ENCODE measurements at regions not wholly inside any gene's neighbourhood (a gene's known extent, or its start where the extent isn't known, plus 50 kb on each side); places are given as distances from the start of the nearest gene placed in this dataset.

DNA sequence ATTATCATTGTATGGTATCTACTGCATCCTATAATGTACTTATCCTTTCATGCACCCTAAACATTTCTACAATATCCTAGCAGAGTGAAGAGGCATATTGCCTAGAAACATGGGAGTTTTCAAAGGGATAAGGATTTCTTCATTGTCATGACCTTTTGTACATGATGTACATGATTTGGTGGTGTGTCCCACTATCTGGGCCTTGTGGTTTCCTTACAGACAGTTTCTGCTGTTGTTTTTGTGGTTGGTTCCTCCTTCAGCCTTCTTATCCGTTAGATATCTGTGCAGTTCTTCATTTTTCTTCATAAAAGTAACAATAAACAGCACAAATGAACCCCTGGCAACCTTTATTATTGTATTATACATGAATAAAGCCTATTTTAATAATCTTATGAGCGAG is 70.4 kb upstream of the BACH1 start:
- DNase-seq: peak; percentile 38

DNA sequence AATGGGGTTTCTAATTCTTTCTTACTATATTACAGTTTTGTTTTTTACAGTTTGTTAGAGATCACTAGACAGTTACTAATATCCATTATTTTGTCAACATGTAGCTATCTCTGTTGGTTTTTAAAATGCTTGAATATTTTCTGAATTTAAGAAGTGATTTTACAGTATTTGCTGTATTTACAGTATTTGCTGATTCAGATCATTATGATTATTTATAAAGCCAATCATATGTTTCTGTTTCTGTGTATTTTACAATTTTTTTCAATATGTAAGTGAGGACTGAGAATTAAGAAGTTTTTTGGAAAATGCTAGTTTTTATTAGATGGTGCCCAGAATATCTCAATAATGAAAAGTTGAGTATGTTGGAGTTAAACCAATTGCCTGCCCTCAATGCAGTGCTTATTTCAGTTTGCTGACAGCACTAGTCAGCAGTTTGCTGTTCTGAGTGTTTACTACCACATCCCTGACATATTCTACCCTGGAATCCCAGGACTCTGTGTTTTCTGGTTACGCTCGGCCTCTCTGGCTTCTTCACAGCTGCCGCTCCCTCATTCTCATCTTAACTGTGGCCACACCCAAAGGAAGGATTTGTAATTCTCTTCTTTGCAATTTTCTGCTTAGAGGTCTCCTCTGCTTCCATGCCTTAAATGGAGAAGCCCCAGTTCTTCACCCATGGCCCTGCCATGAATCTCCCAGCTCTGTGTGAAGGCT is 68.0 kb upstream of the BACH1 start:
- DNase-seq: no peak

DNA sequence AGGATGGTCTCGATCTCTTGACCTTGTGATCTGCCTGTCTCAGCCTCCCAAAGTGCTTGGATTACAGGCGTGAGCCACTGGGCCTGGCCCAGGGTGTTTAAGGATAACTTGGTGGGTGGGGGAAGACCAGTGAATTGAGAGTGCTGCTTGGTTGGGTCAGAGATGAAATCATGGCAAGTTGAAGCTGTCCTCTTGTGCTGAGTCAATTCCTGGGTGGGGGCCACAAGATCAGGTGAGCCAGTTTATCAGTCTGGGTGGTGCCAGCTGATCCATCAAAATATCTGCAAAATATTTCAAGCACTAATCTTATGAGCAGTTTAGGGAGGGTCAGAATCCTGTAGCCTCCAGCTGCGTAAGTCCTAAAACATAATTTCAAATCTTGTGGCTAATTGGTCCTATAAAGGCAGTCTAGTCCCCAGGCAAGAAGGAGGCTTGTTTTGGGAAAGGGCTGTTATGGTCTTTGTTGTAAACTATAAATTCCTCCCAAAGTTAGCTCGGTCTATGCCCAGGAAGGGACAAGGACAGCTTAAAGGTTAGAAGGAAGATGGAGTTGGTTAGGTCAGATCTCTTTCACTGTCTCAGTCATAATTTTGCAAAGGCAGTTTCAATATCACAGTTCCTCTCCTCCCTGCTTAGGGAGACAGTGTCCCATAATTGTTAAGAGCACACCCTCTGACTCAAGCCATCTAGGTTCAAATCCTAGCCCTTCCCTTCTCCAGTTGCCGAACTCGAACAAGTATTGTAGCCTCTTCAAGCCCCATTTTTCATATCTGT is 66.8 kb upstream of the BACH1 start:
- DNase-seq: no peak

DNA sequence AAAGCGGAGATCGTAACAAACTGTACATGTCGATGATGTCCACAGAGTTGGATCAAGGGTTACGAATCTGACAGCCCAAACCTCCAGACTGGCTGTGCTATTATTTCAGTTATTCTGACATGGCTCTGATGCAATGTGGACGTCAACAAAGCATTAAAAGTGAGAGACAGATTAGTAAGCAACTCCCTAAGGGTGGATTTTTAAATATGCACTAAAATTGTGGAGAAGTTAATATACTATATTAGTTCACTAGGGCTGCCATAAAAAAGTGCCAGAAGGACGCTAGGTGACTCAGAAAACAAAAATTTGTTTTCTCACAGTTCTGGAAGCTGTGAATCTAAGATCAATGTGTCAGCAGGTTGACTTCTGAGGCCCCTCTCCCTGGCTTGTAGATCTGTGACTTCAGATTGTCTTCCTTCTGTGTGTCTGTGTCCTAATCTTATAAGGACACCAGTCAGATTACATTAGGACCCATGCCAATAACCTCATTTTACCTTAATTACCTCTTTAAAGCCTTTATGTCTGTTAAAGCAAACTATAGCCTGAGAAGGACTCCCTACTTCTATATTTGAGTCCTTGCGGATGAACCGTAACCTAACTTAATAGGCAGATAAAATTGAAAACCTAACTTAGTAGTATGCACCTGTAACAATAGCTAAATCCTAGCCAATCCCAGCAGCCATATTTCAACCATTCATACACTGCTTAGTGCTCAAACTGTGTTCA is 66.0 kb upstream of the BACH1 start:
- no peak for DNase-seq

DNA sequence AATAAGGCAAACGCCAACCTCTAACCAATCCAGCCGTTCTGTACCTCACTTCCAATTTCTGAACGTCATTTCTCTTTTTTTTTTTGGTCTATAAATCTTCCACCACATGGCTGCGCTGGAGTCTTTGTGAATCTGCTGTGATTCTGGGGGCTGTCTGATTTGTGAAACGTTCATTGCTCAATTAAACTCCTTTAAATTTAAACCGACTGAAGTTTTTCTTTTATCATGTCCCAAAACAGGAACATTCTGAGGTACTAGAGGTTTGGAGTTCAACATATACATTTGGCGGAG is 65.5 kb upstream of the BACH1 start:
- DNase-seq: no peak

DNA sequence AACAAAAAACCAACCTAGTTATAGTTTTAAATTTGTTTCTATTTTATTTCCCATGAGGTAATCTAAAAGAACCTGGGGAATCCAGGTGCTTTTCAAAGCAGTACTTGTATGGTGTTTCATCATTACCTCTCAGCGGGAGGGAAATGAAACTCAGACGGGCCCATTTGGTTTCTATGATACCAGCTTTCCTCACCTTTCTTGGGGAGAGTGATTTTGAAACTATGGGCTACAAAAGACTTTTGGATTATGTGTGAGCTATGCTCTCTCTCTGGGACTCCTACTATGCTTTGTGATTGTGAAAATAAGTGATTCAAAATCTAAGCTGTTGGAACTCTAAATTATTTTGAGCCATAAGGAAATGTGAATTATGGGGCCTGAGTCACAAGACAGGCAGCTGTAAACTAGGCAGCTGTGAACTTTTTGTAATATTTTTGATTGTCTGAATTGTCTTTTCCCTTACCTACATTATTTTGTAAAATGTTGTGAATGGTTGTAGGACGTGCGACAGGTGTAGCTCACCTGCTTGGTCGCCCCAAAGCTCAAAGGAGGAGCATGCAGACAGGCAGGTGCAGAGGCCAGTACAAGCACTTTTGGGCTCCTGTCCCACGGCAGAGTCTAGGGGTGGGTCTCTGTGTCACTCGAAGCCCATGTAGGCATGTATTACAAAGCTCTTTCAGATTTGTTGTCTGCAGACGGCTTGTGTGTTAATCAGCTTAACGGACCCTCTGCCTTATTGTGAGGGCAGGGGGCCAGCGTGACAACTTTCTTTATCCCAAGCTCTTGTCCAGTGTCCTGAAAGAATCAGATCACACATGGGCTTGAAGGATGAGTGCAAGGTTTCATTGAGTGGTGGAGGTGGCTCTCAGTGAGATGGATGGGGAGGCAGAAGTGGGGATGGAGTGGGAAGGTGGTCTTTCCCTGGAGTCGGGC is 64.8 kb upstream of the BACH1 start:
- no peak for DNase-seq

DNA sequence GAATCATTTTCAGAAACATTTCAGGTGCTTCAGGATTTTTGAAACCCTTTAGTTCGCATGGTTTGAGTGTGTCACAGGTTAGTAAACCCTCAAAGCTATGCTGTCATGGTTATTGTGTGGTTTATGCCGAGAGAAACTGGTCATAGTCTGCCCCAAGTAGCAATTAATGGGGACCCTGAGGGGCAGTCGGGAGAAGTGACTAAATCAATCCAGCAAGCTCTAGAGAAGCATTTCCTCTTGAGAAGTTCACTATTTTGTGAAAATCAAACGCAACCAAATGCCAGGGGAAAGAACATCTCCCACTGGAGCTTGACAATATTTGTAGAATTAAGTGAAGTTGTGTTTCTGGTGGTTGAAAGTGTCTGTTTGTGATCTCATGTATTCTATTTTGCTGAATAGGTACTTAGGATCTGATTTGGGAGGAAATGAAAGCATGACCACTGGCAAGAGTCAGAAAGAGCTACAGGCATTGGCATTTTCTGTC is 63.0 kb upstream of the BACH1 start:
- DNase-seq: no peak

DNA sequence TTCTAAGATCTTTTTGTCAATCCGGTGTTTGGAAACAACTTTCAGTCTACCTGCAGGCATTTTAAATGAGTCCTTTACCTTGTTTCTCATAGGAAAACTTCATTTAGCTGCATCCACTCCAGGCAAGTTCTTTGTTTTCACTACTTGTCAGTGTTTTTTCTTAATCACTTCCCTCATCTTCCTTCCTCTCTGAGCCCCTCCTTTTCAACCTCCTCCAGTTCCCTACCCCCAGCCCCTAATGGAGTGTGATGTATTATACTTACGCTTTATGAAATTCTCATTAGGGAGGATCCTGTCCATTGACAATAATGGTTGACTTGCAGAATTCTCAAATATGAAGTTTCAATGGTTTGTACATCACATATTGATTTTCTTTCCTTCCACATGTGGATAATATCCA is 62.5 kb upstream of the BACH1 start:
- no peak for DNase-seq

DNA sequence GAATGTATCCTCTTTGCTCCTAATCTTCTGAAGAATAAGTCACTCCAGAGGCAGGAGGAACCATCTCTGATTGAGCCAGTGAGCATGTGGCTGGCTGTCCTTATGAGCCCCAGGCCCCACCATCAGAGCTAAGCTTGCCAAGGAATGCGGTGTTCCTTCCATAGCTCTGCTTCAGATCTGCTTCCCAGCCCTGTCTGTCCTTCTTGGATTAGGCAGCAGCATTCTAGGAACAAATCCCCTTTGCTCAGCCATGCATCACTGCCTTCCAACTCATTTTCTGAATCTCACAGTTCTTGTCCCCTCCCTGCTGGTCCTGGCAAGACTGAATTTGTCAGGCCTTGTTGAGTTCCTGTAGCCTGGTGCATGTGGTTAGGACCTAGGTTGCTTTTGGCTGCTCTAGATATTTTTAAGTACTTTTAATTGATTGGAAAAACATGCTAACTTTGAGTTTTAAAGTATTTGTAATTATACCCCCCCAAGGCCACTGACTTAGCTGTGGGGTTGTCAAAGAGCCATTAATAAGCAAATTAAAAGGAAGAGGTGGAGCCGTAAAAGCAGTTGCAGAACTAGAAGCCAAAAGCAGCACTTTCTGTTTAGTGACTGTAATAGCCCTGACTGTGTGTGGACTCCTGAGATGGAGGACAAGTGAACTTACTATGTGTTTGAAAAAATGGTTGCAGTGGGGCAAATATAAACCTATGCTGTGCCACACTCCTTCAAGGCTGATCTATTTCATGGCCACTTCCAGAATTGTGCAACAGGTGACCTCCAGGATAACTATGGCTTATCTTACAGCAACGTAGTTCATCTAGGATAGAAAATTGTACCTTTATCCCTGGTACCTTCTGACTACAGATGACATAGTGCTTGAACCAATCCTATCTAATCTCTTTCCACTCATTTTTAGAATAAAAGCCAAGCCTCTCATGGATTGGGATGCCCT is 61.3 kb upstream of the BACH1 start:
- no peak for DNase-seq

DNA sequence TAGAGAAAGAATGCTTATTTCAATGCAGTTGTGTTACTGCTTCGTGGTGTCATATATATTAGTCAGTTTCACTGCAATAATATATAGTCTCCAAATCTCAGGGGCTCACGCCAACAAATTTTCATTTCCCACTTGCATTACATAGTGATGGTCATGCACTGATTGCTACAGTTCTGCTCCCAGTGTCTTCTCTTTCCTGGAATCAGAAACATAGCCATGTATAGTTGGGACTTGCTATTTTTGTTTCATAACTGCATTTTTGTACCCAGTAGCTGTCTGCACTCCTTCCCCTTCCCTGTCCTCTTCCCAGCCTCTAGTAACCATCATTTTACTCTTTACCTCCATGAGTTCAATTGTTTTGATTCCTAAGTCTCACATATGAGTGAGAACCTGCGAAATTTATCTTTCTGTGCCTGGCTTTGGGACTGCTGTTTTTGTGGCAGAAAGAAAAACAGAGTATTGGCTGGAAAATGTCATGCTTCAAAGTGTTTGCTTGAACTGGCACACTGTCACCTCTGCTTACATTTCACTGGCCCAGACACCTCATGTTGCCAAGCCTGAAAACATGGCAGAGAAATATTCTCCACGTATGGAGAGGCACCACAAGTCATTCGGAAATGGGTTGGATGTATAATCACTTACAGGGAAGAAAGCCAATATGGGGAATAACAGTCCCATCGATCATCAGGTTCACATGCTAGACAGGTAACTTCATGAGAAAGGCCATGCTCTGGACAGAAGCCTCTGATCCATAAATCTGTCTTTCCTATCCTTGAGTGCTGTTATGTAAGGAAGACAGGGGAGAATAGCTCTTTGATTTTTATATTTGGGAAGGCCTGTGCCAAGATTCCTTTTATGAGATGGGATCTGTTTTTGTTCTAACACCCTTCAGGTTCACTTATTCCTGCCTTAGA is 60.4 kb upstream of the BACH1 start:
- no peak for DNase-seq

DNA sequence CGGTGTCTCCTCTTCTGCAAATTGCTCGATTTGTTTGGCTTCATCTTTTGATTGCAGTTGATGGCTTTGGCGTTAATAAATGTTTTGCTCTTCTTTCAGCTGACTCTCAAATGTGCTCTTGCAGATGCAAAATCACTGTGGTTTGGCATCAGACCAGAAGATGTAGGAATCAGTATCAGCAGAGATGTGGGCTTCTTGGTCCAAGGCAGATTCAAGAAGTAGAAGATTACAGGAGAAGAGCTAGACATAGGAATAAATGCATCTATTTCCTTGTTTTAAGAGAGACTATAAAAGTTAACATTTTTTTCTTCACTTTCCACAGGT is 59.8 kb upstream of the BACH1 start:
- peak; percentile 62 for DNase-seq

DNA sequence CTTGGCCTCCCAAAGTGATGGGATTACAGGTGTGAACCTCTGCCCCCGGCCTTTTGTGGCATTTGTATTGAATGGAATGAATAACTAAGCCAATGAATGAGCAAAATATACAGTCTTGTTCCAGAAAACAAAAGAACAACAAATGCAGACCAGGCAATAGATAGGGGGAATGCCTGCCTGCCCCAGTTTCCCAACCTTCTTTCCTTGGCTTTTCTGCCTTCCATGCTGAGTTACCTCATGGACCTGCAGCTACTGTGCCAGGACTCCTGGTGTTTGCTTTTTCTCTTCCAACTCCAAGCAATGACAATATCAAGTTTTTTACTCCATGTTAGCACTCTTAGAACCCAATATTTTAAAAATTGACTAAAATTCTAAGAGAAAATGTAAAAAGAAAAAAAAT is 58.6 kb upstream of the BACH1 start:
- no peak for DNase-seq

DNA sequence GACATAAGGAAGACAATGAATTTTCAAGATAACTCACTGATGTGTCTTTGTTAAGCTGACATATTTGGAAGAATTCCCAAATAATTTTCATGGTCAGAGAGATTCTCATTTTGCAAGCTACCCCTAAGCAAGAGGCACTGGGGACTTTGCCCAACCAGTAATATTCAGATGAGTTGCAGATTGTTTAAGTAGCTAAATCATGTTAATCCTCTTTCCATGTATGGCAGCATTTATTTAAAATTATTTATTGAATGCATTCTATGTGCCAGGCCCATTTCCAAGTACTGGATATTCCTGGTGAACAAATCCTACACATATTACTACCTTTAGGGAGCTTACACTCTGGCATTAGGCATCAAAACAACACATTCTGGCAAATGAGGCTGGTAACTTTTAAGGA is 56.5 kb upstream of the BACH1 start:
- DNase-seq: no peak

DNA sequence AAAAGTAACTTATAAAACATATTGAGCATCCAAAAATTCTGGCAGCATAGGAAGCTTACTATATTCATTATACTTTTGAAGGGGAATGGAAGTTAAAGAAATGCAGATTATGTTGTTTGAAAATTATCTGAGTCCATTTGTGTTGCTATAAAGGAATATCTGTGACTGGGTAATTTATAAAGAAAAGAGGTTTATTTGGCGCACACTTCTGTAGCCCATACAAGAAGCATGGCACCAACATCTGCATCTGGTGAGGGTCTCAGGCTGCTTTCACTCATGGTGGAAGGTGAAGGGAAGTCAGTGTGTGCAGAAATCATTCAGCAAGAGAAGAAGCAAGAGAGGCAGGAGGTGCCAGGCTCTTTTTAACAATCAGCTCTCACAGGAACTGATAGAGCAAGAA is 55.5 kb upstream of the BACH1 start:
- no peak for DNase-seq

DNA sequence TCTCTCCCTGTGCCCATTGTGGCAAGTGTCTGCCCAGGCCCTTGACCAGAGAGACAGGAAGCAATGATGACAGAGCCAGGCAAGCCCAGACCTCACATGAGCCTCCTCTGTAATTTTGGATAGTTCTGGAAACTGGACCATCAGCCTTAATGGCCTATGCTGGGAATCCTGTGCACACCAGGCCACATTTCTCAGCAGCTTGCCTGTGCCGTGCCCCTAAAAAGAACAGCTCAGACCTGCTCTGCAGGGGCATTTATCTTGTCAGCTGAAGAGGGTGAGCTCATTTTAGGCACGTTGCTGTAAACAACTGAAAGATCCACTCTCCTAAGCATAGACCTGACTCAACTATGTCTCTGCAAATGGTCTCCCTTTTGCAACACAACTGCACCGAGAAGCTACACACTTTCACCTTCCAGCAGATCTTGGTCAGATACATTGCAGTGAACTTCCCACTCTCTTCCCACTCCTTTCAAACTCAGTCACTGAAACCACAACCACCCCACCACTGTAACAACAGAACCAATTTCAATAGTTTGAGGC is 53.5 kb upstream of the BACH1 start:
- DNase-seq: no peak

DNA sequence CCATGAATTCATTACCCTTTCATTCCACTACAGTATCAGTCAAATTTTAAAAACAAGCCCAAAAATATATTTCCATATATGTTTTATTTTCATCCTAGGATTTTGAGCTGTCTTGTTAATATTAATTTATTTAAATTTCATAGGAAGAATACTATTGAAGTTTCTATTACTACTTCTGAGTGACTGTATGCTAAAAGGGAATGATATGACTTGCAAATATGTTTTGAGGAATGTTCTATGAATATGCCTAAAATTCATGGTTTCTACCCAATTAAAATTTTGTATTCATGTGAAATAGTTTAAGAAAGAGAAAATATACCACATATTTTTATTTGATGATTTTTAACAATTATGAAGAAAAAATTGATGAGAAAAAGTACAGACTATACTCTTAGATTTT is 52.9 kb upstream of the BACH1 start:
- no peak for DNase-seq

DNA sequence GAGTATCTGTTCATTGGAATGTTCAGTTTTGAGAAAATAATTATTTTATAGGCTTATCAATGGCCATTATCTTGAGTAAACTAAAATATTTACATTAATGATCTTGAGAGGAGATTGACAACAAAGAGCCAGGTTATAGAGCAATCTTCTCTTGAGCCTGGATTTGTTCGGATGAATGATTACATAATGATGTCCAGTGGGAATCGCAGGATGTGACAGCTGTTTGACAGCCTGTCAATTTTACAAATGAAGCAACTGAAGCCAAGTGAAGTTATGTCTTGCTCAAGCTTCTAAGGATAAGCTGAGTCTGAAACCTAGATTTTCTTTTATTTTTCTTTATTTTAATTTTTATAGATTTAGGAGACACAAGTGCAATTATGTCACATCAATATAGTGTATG is 52.1 kb upstream of the BACH1 start:
- DNase-seq: no peak

DNA sequence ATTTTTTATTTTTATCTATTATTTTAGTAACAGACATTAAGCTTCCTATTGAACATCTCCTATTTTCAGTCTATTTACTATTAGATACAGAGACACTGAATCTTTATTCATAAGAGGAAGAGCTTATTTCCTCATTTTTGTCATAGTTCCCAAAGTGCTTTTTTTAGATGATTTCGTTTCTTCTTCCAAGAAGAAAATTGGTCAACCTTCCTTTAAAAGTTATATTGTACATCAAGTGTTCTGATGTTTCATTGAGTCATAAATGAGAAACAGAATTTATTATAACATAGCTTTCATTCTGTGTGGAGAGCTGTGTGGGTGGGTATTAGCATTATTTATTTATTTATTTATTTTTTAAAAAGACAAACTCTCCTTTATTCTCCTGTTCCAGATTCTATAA is 50.6 kb upstream of the BACH1 start:
- peak; percentile 60 for DNase-seq
